GM19193 (cell line): ENCODE measurements at regions not wholly inside any gene's neighbourhood (a gene's known extent, or its start where the extent isn't known, plus 50 kb on each side); places are given as distances from the start of the nearest gene placed in this dataset.

Source experiments
- POLR2A ChIP-seq: IDR thresholded peaks from 4 replicates; pipeline ENCODE4 v1.6.1; 2011; ENCODE audit not compliant: insufficient read depth, insufficient read length; ENCODE audit errors: extremely low read depth

DNA sequence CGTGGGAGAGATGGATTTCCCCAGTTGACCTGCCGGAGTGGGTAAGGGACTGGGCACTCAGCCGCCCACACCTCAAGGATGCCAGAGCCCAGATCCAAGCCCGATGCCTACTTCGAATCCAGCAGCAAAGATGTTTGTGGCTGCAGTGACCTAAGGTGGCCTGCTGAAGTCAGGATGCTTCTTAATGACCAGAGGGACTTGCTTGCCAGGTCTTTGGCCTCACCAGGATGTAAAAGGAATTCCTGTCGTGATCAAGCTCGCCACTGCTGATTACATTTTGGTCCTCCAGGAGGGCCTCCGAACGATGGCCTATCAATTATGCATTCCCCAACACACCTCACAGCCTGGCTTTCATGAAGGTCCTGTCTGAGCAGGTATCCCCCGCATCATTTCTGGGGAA lies 349.5 kb upstream of the ZMIZ1 start:
- TF ChIP-seq POLR2A: no peak

DNA sequence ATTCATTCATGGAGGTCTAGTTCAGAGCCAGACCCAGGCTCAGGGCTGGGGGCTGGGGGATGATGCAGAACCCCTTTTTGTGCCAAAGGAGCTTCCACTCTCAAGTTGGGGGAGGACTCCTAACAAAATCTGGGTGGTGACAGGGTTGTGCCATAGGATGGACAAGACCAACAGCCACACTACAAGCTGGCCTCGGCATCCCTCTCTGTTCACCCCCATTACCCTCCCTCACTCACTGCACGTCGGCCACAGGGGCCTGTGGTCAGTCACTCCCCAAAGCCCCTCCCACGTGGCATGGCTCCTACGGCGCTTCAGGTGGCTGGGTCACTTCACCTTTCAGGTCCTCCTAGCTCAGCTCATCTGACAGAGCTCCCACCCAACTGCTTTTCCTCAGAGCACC lies 348.7 kb upstream of the ZMIZ1 start:
- no peak for TF ChIP-seq POLR2A

GRCh38 chr10:78721231-78721630 lies 347.5 kb upstream of the ZMIZ1 start:
- TF ChIP-seq POLR2A: no peak

- TF ChIP-seq POLR2A: no peak
Measured at GRCh38 chr10:78724846-78725245, 343.9 kb upstream of the ZMIZ1 start.

- TF ChIP-seq POLR2A: no peak
Measured at GRCh38 chr10:78726171-78726570, 342.6 kb upstream of the ZMIZ1 start.

- TF ChIP-seq POLR2A: no peak
Measured at GRCh38 chr10:78727251-78727650, 341.5 kb upstream of the ZMIZ1 start.

DNA sequence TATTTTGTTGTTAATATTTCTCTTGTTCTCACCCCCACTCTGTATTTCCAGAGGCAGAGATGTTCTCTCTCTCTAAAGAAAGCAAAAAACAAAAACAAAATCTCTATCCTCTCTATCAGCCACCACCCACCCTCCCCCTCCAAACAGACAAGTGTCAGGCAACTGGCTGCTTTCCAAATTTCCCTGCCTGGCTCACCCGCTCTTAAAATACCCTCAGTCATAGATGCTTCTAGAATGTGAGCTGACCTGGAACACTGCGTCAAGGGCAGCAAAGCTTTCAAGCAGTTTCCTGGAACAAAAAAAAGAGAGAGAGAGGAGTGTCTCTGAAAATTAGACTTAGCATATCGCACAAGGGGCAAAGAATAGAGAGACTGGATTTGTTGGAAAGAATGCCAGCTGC lies 341.0 kb upstream of the ZMIZ1 start:
- TF ChIP-seq POLR2A: no peak

- TF ChIP-seq POLR2A: no peak
Measured at GRCh38 chr10:78728176-78728575, 340.6 kb upstream of the ZMIZ1 start.

- TF ChIP-seq POLR2A: no peak
Measured at GRCh38 chr10:78729366-78729765, 339.4 kb upstream of the ZMIZ1 start.

- TF ChIP-seq POLR2A: no peak
Measured at GRCh38 chr10:78729800-78730199, 339.0 kb upstream of the ZMIZ1 start.

- no peak for TF ChIP-seq POLR2A
Measured at GRCh38 chr10:78730754-78731153, 338.0 kb upstream of the ZMIZ1 start.

- no peak for TF ChIP-seq POLR2A
Measured at GRCh38 chr10:78731675-78732074, 337.1 kb upstream of the ZMIZ1 start.

GRCh38 chr10:78732381-78732780 lies 336.4 kb upstream of the ZMIZ1 start:
- no peak for TF ChIP-seq POLR2A

DNA sequence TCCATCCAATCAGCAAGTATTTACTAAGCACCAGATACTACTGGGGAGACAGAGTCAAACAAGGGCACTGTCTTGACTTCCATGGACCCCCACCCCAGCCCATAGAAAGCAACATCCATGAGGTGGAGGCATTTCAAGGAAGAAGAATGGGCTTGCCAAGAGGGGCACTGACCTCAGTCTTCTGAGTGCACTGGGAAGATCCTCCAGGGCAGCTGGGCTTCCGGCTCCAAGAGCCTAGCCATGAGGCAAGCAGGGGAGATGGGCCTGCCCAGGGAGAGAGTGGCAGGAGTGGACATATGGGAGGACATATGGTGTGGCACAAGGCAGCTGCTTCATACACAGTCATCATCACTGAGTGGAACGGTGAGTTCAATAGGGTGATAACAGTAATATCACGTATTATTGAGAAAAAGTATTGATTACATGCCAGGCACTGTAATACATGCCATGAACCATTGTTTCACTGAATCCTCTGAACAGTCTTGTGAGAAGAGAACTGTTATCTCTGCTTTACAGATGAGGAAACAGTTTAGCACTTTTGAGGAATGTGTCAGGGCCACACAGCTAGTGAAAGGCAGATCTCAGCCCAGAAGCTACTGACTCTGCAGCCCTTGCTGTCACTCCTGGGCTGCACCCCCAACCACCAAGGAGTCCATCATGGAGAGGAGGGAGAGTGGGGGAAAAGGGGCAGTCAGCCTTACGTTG lies 331.7 kb upstream of the ZMIZ1 start:
- no peak for TF ChIP-seq POLR2A

- no peak for TF ChIP-seq POLR2A
Measured at GRCh38 chr10:78737883-78738856, 330.6 kb upstream of the ZMIZ1 start.

DNA sequence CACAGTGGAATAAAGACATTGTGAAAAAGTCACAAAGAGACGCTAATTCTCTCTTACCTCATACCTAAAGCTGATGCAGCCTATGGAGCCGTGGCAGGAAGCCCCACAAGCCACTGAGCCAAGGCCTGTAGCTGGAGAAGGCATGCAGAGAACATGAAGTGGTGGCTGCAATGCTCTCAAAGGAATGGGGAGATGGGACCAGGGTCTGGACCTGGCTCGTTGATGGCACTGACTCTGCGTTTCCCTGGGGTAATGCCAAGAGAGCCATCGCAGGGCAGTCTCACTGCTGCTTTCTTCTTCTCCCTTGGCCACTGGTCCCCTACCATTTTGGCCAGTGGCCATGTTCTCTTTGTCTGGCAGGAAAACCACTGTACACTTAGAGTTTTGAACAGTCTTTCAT lies 329.9 kb upstream of the ZMIZ1 start:
- TF ChIP-seq POLR2A: no peak
